ENCODE measurements at regions not wholly inside any gene's neighbourhood (a gene's known extent, or its start where the extent isn't known, plus 50 kb on each side); places are given as distances from the start of the nearest gene placed in this dataset.

DNA sequence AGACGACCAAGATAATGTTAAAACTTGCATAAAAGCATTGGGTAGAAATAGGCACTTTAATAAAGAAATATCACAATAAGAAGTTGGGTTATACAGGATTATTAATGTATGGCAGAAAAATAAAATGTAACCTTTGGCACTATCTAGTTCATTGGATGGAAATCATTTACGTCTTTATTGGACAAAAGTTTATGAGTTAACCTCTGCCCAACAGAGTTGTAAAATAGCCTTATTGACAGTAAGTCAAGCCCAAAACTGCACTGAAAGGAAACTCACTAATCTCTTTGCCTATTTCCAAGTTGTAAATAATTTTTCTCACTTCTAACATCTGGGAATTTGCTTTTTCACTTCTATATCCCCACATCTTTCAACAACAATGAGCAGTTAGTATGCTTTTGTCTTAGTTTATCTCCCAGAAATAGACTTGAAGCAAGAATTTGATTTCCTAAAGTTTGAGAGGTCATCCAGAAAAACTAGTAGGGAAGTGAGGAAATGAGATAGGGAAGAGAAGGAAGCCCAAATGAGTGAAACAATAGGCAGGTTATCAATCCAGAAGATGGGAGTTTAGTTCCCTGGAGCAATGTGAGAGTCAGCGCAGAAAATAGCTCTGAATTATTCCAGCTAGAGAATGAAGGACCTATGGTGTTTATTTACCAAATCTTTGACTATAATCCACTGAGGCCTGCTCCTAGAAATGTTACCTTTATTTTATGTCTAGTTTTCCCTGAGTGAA lies 434.8 kb downstream of the CCER1 start:
- Mint-ChIP-seq H3K27me3 (no peaks in the 10 kb centered on the region), H3K4me1 (ENCODE audit: unreplicated experiment) (peaks cover 3% of the 10 kb centered on the region), H3K36me3 (no peaks in the 10 kb centered on the region), H3K27ac (no peak overlapping the region), H3K4me3 (no peak overlapping the region), H3K9me3 (no peaks in the 10 kb centered on the region)
- no peak for DNase-seq (ENCODE audit: extremely low spot score, unreplicated experiment)
- TF ChIP-seq, protein P1, sequence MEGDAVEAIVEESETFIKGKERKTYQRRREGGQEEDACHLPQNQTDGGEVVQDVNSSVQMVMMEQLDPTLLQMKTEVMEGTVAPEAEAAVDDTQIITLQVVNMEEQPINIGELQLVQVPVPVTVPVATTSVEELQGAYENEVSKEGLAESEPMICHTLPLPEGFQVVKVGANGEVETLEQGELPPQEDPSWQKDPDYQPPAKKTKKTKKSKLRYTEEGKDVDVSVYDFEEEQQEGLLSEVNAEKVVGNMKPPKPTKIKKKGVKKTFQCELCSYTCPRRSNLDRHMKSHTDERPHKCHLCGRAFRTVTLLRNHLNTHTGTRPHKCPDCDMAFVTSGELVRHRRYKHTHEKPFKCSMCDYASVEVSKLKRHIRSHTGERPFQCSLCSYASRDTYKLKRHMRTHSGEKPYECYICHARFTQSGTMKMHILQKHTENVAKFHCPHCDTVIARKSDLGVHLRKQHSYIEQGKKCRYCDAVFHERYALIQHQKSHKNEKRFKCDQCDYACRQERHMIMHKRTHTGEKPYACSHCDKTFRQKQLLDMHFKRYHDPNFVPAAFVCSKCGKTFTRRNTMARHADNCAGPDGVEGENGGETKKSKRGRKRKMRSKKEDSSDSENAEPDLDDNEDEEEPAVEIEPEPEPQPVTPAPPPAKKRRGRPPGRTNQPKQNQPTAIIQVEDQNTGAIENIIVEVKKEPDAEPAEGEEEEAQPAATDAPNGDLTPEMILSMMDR (conservative IDR thresholded peaks at IDR 0.05): no peak

DNA sequence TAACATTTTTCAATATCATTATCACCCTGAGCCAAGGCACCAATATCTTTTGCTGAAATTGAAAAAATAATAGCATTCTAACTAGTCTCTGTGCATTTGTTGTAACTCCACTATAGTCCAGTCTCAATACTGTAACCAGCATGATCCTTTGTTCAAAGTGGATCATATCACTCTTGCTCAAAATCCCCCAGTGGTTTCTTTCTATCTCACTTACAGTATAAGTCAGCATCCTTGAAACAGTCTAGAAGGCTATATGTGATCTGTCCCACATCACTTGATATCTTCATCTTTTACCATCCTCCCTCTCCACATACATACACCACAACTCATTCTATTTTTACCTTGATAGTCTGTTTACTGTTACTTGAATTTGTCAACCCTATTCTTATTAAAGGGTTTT lies 435.7 kb downstream of the CCER1 start:
- H3K9me3 Mint-ChIP-seq: no peaks in the 10 kb centered on the region
- peaks cover 6% of the 10 kb centered on the region for H3K4me1 Mint-ChIP-seq (ENCODE audit: unreplicated experiment)
- H3K36me3 Mint-ChIP-seq: no peaks in the 10 kb centered on the region
- no peaks in the 10 kb centered on the region for H3K27me3 Mint-ChIP-seq
- no peak overlapping the region for H3K27ac Mint-ChIP-seq
- no peak overlapping the region for H3K4me3 Mint-ChIP-seq
- TF ChIP-seq, protein P1 (conservative IDR thresholded peaks at IDR 0.05): no peak
- no peak for DNase-seq (ENCODE audit: extremely low spot score, unreplicated experiment)

DNA sequence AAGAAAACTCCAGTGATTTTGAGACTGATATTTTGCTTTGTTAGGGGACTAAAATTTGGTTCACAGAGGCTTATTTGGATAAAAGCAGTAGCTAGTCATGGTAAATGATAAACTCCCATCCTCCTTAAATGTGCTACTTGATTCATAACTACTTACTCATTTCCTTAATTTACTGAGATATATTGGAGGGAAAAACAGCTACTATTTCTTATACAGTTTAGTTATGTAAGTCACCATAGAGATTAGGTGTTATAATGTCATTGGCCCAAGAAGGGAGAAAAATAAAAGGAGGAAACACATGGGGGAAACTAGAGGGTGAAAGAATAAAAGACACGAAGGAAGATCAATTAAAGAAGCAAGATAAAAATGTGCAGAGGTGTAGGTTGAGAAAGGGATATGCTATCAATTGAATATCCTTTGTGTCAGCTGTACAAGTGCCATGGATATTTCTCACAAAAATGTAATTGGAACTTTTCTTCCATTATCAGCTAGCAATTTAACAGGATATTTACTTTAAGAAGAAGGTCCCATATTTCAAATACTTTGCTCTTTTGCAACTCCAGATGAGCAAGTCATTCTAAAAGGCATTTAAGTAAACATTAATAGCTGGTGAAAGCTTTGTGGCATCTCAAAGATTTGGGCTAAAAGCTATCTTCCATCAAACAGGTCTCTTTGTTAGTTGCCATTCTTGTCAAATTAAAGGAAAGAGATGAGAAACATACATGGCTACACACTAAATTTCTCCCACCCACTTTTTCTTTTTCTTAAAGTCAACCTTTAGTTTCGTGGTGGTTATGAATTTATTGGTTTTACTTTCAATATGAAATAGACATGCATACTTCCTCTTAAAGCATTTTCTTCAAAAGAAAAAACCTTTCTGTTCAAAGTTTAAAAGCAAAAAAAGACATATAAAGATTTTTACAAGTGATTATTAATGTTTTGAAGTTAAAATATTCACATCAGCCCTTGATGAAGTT lies 439.5 kb downstream of the CCER1 start:
- H3K9me3 Mint-ChIP-seq: no peaks in the 10 kb centered on the region
- H3K27ac Mint-ChIP-seq: no peak overlapping the region
- no peaks in the 10 kb centered on the region for H3K27me3 Mint-ChIP-seq
- TF ChIP-seq, protein P1 (conservative IDR thresholded peaks at IDR 0.05): no peak
- H3K4me3 Mint-ChIP-seq: no peak overlapping the region
- no peak for DNase-seq (ENCODE audit: extremely low spot score, unreplicated experiment)
- no peaks in the 10 kb centered on the region for H3K36me3 Mint-ChIP-seq
- H3K4me1 Mint-ChIP-seq (ENCODE audit: unreplicated experiment): peaks cover 10% of the 10 kb centered on the region

DNA sequence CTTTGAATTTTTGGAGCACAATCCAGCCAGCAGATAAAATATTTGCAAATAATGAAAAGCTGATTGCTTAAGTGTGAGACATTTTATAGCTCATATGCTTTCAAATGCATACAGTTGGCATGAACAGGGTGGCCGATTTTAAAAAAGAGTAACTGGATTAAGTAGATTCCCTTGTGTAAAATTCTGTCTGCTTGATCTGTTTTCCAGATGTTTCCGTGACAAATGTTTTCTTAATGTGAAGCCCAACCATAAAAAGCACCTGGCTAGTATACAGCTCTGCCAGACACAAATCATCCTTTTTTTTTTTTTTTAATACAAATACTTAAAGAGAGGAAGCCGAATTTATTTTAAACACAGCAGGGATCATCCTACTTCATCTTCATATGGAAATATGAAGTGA lies 440.7 kb downstream of the CCER1 start:
- H3K4me1 Mint-ChIP-seq (ENCODE audit: unreplicated experiment): peaks cover 10% of the 10 kb centered on the region
- TF ChIP-seq, protein P1 (conservative IDR thresholded peaks at IDR 0.05): no peak
- no peak for DNase-seq (ENCODE audit: extremely low spot score, unreplicated experiment)
- no peaks in the 10 kb centered on the region for H3K9me3 Mint-ChIP-seq
- H3K4me3 Mint-ChIP-seq: no peak overlapping the region
- no peaks in the 10 kb centered on the region for H3K27me3 Mint-ChIP-seq
- no peaks in the 10 kb centered on the region for H3K36me3 Mint-ChIP-seq
- H3K27ac Mint-ChIP-seq: no peak overlapping the region

DNA sequence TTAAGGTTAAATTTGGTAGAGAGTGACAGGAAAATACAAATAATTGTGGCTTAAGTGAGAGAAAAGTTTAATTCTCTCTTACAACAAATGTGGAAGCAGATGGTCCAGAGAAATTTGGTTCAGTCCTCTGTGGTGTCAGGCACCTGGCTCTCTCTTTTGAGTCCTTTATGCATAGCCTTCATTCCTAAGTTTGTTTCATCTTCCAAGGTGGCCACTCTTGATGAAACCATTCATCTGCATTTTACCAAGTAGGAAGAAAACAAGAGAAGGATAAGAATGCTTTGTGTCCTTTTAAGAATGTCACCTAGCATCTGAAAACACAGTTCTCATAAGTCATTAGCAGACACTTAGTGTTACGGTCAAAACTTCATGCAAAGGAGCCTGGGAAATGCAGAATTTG lies 442.5 kb downstream of the CCER1 start:
- H3K27ac Mint-ChIP-seq: no peak overlapping the region
- H3K4me3 Mint-ChIP-seq: no peak overlapping the region
- TF ChIP-seq, protein P1 (conservative IDR thresholded peaks at IDR 0.05): no peak
- no peaks in the 10 kb centered on the region for H3K36me3 Mint-ChIP-seq
- no peak for DNase-seq (ENCODE audit: extremely low spot score, unreplicated experiment)
- H3K27me3 Mint-ChIP-seq: no peaks in the 10 kb centered on the region
- no peaks in the 10 kb centered on the region for H3K9me3 Mint-ChIP-seq
- H3K4me1 Mint-ChIP-seq (ENCODE audit: unreplicated experiment): peaks cover 10% of the 10 kb centered on the region
